HAP-1 (cell line): ENCODE measurements at regions not wholly inside any gene's neighbourhood (a gene's known extent, or its start where the extent isn't known, plus 50 kb on each side); places are given as distances from the start of the nearest gene placed in this dataset.

Experiments
- DNase-seq, 2 experiments: peaks; one replicate each; pipeline ENCODE4 v3.0.0-alpha.2; 2016 to 2020; ENCODE audit warnings: low spot score in 2 of 2
- H3K27me3 ChIP-seq: fragments of 250-450 bp; sonication (Bioruptor Pico); 2 replicates; pipeline ENCODE4 v1.5.1; 2020; ENCODE audit warnings: low read depth, mild to moderate bottlenecking, moderate library complexity
- H3K36me3 ChIP-seq: fragments of 250-450 bp; sonication (Bioruptor Pico); replicated peaks from 2 replicates; pipeline ENCODE4 v1.5.1; 2020; ENCODE audit warnings: mild to moderate bottlenecking
- H3K4me1 ChIP-seq: fragments of 250-450 bp; sonication (Bioruptor Pico); 2 replicates; pipeline ENCODE4 v1.5.1; 2020; ENCODE audit warnings: mild to moderate bottlenecking
- H3K4me3 ChIP-seq: fragments of 250-450 bp; sonication (Bioruptor Pico); 2 replicates; pipeline ENCODE4 v1.5.1; 2020; ENCODE audit warnings: mild to moderate bottlenecking, moderate library complexity
- H3K9me3 ChIP-seq: fragments of 250-450 bp; sonication (Bioruptor Pico); 2 replicates; pipeline ENCODE4 v1.5.1; 2020; ENCODE audit warnings: mild to moderate bottlenecking, moderate library complexity
- in situ Hi-C: fragments of 300-500 bp; cut with MboI; formaldehyde crosslinking; loops from 3 replicates; pipeline ENCODE4 v1.14.3; 2020; ENCODE audit warnings: low sequenced_read_pairs, inconsistent platforms, mixed read lengths

DNA sequence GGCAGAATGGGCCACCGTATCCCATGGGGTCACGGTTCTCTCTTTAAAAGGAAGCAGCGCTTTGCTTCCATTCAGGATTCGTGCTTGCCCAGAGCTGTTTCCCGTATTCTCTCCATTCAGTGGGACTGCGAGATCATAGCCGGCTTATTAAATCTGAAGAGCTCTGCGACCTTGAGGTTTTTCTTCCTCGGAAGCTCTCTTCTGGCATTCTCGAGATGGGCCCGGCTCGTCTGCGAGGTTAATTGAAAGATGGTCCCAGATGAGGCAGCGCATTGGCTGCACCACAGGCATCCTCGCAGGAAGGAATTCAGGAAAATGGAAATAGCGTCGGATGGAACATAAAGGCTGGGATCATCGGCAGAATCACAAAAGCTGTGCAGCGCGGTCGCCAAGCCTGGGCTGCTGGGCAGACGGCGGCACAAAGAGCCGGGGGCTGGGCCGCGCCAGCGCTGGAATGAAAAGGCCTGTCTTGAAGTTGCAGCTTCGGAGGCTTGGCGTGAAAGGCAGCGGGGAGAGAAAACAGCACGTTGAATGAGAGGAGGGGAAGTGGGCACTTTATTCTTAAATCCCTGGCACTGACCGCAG lies 236.2 kb downstream of the IRX2 start:
- no peak for DNase-seq
- in situ Hi-C loops, result no loop called here
- Histone ChIP-seq H3K9me3 (no peaks in the 10 kb centered on the region), H3K27me3 (no peaks in the 10 kb centered on the region), H3K4me3 (no peak overlapping the region), H3K36me3 (no peaks in the 10 kb centered on the region), H3K4me1 (no peaks in the 10 kb centered on the region)

DNA sequence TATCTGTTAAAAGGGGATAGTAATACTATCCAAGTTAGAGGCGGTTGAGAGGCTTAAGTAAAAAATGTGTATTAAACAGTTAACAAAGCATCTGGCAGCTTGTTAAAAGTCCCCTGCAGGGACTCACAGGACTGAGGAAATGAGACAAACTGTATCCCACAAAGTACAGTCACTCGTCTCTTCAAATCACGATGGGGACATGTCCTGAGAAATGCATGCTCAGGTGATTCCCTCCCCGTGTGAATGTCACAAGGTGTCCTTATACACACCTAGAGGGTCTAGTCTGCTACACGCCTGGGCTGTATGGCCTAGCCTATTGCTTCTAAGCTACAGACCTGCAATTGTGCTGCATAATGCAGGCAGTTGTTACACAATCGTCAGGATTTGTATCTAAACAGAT lies 237.0 kb downstream of the IRX2 start:
- no peaks in the 10 kb centered on the region for H3K9me3 ChIP-seq
- no peak for DNase-seq
- no peaks in the 10 kb centered on the region for H3K27me3 ChIP-seq
- no peaks in the 10 kb centered on the region for H3K36me3 ChIP-seq
- in situ Hi-C loops, result no loop called here
- H3K4me1 ChIP-seq, result no peaks in the 10 kb centered on the region
- no peak overlapping the region for H3K4me3 ChIP-seq

DNA sequence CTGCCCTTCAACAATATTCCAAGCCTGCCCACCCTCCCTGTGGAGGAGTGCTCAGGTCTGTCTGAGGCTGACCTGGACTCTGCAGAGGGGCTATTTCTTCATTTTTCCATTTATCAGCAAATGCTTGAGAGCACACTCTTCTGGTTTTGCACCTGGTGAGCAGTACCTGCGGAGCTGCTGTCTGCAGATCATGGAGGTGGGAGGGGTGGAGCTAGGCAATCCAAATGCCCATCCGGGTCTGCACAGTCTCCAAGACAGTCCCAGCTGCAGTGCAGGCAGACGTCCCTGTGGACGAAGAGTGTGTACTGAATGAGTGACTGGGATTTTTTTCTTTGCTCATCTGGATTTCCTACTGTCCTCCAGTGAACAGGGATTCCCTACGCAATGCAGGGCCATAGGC lies 239.8 kb downstream of the IRX2 start:
- Histone ChIP-seq H3K27me3 (no peaks in the 10 kb centered on the region), H3K4me1 (no peaks in the 10 kb centered on the region), H3K9me3 (no peaks in the 10 kb centered on the region), H3K4me3 (no peak overlapping the region), H3K36me3 (no peaks in the 10 kb centered on the region)
- in situ Hi-C loops, result no loop called here
- no peak for DNase-seq

DNA sequence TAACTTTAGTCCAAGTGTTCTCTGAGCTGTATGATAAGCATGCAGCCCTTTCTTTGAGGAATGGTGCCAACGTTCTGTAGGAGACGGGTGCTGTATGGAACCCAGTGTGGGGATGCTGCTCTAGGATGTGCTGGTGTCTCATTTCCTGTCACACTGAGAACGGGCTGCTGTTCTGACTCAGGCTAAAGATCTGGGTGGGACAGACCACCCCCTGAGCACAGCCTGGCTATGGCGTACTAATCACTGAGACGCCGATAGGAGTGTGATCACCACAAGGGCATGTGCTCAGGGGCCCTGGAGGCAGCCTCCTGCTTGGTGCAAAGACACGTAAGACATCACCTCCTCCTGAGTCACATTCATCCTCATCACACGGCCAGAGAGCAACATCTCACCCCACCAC lies 240.4 kb downstream of the IRX2 start:
- Histone ChIP-seq H3K4me1 (no peaks in the 10 kb centered on the region), H3K36me3 (no peaks in the 10 kb centered on the region), H3K27me3 (no peaks in the 10 kb centered on the region), H3K4me3 (no peak overlapping the region), H3K9me3 (no peaks in the 10 kb centered on the region)
- no peak for DNase-seq
- in situ Hi-C loops, result no loop called here

DNA sequence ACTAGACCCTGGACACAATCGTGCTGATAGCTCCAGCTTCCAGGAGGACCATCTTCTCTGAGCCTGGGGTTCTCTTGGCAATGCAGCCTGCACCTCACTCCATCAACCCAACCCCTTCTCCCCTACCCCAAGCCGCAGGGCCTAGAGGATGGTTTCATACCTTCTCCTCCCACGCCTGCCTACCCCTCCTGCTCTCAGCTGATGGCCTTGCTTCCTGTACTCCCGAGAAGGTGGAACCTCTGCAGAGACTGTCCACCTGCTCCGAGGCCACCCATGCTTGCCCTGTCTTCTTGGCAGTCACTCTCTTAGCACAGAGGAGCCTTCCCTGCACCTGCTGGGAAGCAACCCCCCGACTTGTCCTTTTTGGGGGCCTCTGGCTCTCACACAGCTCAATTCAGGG lies 241.9 kb downstream of the IRX2 start:
- Histone ChIP-seq H3K4me1 (no peaks in the 10 kb centered on the region), H3K27me3 (no peaks in the 10 kb centered on the region), H3K9me3 (no peaks in the 10 kb centered on the region), H3K4me3 (no peak overlapping the region), H3K36me3 (no peaks in the 10 kb centered on the region)
- in situ Hi-C loops, result no loop called here
- DNase-seq, result no peak

DNA sequence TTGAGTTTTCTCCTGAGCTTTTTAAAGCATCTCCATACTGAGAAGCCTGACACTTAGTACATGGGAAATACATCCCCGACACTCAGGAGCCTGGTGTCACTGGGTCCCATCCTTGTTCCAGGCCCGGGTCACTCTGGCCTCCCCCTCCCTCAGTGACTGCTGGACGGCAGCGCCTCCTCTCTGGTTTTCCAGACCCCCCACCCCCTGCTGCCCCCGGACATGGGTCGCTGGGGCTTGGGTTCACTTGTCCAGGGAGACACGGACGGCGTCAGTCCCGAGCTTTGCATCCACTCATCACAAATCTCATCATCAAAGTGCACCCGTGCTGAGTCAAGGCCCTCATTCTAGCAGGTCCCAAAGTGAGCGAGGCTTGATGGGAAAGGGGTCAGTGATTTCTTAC lies 243.0 kb downstream of the IRX2 start:
- Histone ChIP-seq H3K4me3 (no peak overlapping the region), H3K27me3 (no peaks in the 10 kb centered on the region), H3K9me3 (no peaks in the 10 kb centered on the region), H3K4me1 (no peaks in the 10 kb centered on the region), H3K36me3 (no peaks in the 10 kb centered on the region)
- no peak for DNase-seq
- in situ Hi-C loops, result no loop called here

DNA sequence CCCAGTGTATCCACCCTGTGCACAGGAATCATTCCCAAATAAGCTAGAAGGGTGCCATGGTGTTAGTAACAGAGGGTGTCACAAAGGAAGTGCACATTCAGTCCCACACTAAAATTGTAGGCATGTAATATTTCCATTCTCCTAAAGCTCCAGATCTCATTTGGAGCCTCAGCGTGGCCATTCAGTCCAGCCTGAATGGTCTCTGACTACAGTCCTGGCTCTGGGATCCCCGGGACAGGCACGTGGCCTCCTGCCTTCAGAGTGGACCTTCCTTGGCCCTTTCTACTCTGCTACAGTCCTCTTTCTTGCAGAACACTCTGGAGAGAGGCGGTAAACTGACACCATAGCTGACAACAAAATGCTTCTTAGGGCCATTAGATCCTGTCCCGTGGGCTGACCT lies 243.9 kb downstream of the IRX2 start:
- H3K4me1 ChIP-seq, result no peaks in the 10 kb centered on the region
- no peaks in the 10 kb centered on the region for H3K9me3 ChIP-seq
- no peak overlapping the region for H3K4me3 ChIP-seq
- H3K27me3 ChIP-seq, result no peaks in the 10 kb centered on the region
- no peak for DNase-seq
- in situ Hi-C loops, result no loop called here
- no peaks in the 10 kb centered on the region for H3K36me3 ChIP-seq

DNA sequence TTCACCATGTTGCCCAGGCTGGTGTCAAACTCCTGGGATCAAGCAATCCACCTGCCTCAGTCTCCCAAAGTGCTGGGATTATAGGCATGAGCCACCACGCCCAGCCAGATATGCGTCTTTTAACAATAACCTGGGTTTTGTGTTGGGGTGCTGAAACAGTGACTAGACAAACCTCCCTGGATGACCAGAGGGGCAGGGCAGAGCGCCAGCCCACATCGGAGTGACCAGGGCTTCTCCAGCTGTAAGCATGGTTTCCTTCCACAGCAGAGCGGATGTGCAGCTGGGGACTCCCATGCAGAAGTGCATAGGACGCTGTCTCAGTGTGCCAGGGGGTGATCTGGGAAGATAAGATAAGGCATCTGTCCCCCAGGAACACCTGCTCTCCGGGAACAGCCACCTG lies 244.9 kb downstream of the IRX2 start:
- DNase-seq, result no peak
- in situ Hi-C loops, result no loop called here
- Histone ChIP-seq H3K36me3 (no peaks in the 10 kb centered on the region), H3K4me3 (no peak overlapping the region), H3K27me3 (no peaks in the 10 kb centered on the region), H3K9me3 (no peaks in the 10 kb centered on the region), H3K4me1 (no peaks in the 10 kb centered on the region)

DNA sequence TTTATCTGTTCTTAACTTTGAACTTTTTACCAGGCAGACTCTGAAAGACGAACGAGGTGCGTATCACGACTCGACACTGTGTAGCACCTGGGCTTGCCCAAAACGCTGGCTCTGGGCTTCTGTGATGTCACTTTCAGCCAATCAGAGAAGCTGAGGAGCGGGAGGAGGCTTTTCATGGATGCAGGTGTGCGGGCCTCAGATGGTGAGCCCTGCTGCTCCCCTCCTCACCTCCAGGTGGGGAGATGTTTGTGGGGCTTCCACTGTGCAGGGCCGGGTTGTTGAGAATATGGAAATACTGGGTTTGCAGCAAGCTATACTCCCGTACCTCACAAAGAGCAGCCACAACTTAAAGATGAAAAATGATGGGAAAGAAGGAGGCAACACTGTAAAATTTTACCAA lies 246.3 kb downstream of the IRX2 start:
- in situ Hi-C loops, result no loop called here
- Histone ChIP-seq H3K4me3 (no peak overlapping the region), H3K36me3 (no peaks in the 10 kb centered on the region), H3K27me3 (no peaks in the 10 kb centered on the region), H3K9me3 (no peaks in the 10 kb centered on the region), H3K4me1 (no peaks in the 10 kb centered on the region)
- DNase-seq, result no peak

DNA sequence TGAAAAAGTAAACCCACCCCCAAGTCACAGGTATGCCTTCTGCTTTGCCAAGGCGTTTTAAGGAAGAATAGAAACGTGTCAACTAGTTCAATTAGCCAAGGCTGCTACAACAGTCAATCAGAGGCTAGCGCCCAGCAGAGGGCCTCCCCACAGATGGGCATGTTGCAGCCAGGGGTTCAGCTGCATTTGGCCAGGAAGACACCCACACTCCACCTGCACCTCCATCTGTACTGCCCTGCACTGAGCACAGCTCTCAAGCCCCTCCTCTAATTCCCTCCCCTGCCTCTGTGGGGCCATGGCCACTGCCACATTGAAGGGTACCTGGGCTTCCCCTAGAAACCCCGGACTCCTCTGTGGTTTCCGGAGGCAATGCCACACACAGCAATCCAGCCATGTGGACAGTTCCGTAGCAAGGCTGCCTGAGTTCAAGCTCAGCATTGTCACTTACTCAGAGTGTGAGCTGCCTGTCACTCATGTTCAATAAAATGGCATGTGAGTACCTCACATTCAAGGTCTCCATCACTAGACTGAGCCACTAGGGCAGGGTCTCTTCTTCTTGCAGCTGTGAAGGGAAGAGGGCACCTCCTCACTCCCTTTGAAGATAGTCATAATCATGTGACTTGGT lies 248.4 kb downstream of the IRX2 start:
- H3K36me3 ChIP-seq, result no peaks in the 10 kb centered on the region
- H3K4me1 ChIP-seq, result no peaks in the 10 kb centered on the region
- no peaks in the 10 kb centered on the region for H3K9me3 ChIP-seq
- H3K4me3 ChIP-seq, result no peak overlapping the region
- DNase-seq, result no peak
- in situ Hi-C loops, result no loop called here
- H3K27me3 ChIP-seq, result no peaks in the 10 kb centered on the region

DNA sequence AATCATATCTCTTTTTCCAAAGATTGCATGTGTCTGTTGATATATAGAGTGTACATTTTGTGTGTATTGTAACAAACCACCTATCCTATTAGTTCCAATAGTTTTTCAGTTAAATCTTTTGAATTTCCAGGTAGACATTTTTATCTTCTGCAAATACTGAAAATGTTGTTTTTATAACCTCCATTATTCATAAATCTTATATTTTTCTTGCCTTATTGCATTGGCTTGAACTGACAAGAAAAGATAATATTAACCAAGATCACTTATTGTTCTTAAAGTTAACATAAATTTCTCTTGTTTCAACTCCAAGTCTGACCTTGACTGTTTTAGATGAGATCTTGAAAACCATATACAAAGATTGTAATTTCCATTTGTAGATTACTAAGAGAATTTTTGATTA lies 251.6 kb downstream of the IRX2 start:
- Histone ChIP-seq H3K36me3 (no peaks in the 10 kb centered on the region), H3K9me3 (no peaks in the 10 kb centered on the region), H3K4me3 (no peak overlapping the region), H3K27me3 (no peaks in the 10 kb centered on the region), H3K4me1 (no peaks in the 10 kb centered on the region)
- DNase-seq, result no peak
- in situ Hi-C loops, result no loop called here

DNA sequence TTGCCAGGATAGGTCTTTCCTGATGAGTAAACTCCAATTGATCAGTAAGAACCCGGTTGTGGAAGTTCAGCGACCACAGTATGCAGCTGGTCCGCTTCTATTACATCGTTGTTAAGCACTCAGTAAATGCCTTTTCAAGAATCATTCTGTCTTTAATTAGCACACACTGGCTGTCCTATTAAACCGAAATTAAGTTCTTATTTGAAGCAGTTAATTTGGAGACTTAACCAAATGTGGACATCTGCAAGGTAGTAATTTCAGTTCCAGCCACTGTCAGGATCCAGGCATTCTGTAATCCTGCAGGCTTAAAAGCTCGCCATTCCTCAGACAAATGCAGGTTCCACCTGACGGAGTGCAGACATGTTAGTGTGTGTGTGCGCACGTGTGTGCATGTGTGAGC lies 254.6 kb downstream of the IRX2 start:
- H3K36me3 ChIP-seq, result no peaks in the 10 kb centered on the region
- H3K9me3 ChIP-seq, result no peaks in the 10 kb centered on the region
- in situ Hi-C loops, result no loop called here
- no peaks in the 10 kb centered on the region for H3K4me1 ChIP-seq
- DNase-seq, result no peak
- no peaks in the 10 kb centered on the region for H3K27me3 ChIP-seq
- no peak overlapping the region for H3K4me3 ChIP-seq

DNA sequence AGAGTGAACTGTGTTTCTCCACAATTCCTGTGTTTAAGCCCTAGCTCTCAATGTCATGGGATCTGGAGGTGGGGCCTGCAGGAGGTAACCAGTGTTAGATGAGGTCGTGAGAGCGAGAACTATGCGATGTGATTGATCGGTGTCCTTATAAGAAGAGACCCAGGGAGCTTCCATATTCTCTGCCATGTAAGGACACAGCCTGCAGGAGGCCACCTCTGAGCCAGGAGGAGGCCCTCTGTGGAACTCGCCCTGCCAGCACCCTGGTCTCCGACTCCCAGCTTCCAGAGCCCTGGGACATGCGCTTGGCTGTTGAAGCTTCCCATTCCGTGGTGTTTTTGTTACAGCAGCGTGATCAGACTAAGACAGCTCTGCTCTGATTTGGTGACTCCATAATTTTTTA lies 255.4 kb downstream of the IRX2 start:
- Histone ChIP-seq H3K27me3 (no peaks in the 10 kb centered on the region), H3K9me3 (no peaks in the 10 kb centered on the region), H3K4me3 (no peak overlapping the region), H3K4me1 (no peaks in the 10 kb centered on the region), H3K36me3 (no peaks in the 10 kb centered on the region)
- no peak for DNase-seq
- in situ Hi-C loops, result no loop called here

DNA sequence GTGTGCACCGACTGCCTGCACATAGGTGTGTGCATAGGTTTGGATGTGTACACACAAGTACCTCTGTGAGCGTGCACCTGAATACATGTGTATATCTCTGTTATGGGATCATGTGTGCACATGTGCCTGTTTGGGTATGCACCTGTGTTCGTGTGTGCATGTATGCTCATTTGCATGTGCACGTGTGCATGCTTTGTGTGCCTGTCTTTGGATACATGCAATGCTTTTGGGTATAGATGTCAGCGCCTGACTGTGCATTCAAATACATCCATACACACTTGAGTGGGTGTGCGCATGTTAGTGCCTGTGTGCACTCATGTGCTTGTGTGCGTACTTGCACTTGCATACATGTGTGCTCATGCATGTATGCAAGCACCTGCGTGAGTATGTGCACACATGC lies 258.1 kb downstream of the IRX2 start:
- Histone ChIP-seq H3K4me3 (no peak overlapping the region), H3K27me3 (no peaks in the 10 kb centered on the region), H3K9me3 (no peaks in the 10 kb centered on the region), H3K36me3 (no peaks in the 10 kb centered on the region), H3K4me1 (no peaks in the 10 kb centered on the region)
- DNase-seq, result no peak
- in situ Hi-C loops, result no loop called here

DNA sequence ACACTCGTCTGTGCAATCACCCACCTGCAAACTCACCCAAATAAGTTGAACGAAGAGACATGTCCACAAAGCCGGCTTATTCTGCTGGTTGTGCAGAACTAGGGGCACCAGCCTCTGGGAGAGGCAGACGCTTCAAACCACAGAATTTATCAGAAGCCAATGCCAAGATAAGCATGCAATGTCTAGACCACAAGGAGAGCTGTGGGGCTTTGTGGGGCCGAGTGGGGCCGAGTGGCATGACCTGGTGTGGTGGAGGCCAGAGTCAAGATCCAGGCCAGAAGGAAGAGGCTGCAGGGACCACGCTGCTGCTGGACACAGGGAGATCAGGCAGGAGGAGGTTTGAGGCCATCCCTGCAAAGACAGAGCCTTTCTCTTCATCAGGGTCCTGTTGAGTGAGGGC lies 259.0 kb downstream of the IRX2 start:
- Histone ChIP-seq H3K9me3 (no peaks in the 10 kb centered on the region), H3K4me3 (no peak overlapping the region), H3K4me1 (no peaks in the 10 kb centered on the region), H3K27me3 (no peaks in the 10 kb centered on the region), H3K36me3 (no peaks in the 10 kb centered on the region)
- no peak for DNase-seq
- in situ Hi-C loops, result no loop called here
